Coronary artery (tissue), 2 donors: ENCODE measurements at regions not wholly inside any gene's neighbourhood (a gene's known extent, or its start where the extent isn't known, plus 50 kb on each side); places are given as distances from the start of the nearest gene placed in this dataset.

Source experiments
- DNase-seq: peaks from one replicate; pipeline ENCODE4 v3.0.0-alpha.2; 2017; ENCODE audit warnings: low spot score
- H3K27ac ChIP-seq, 2 donors: fragments of 200-600 bp; sonication (generic); one replicate each; pipeline ENCODE4 v1.5.1; 2016 to 2019
- H3K4me3 ChIP-seq: fragments of 200-600 bp; sonication (generic); 2 replicates; pipeline ENCODE4 v1.5.1; 2016; ENCODE audit warnings: mild to moderate bottlenecking, moderate library complexity
- CTCF ChIP-seq: fragments of 200-600 bp; sonication (generic); IDR thresholded peaks from one replicate; pipeline ENCODE4 v1.5.1; 2019; ENCODE audit warnings: antibody characterized with exemption

GRCh38 chr6:134706153-134706552, 243.7 kb downstream of the ALDH8A1 start:
- TF ChIP-seq CTCF: no peak
- Histone ChIP-seq H3K4me3 (no peak overlapping the region), H3K27ac (no peak overlapping the region)
- no peak for DNase-seq

GRCh38 chr6:134703206-134703605, 246.7 kb downstream of the ALDH8A1 start:
- no peak for DNase-seq
- TF ChIP-seq CTCF: no peak
- Histone ChIP-seq H3K27ac (no peak overlapping the region), H3K4me3 (no peak overlapping the region)

GRCh38 chr6:134702279-134702678, 247.6 kb downstream of the ALDH8A1 start:
- DNase-seq: no peak
- Histone ChIP-seq H3K4me3 (no peak overlapping the region), H3K27ac (no peak overlapping the region)
- no peak for TF ChIP-seq CTCF

DNA sequence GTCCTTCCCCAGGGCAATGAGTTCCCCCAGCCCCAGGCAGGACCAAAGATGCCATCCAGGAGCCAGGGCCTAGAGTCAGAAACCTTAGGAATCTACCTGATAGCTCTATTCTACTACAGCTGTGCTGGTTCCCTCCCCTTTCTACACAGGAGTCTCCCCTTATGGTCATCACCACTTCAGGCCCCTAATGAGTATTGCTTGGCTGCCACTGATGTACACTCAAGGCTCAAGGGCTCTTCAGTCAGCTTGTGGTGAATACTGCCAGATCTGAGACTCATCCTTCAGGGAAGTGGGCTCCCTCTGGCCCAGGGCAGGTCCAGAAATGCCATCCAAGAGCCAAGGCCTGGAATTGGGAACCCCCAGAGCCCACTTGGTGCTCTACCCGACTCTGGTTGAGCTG, 248.6 kb downstream of the ALDH8A1 start:
- H3K27ac ChIP-seq: no peak overlapping the region
- TF ChIP-seq CTCF: no peak
- DNase-seq: no peak
- H3K4me3 ChIP-seq: no peak overlapping the region

- H3K27ac ChIP-seq: no peak overlapping the region
- no peak for TF ChIP-seq CTCF
- no peak for DNase-seq
- H3K4me3 ChIP-seq: no peak overlapping the region
Observed at GRCh38 chr6:134698228-134698627, 251.7 kb downstream of the ALDH8A1 start.

DNA sequence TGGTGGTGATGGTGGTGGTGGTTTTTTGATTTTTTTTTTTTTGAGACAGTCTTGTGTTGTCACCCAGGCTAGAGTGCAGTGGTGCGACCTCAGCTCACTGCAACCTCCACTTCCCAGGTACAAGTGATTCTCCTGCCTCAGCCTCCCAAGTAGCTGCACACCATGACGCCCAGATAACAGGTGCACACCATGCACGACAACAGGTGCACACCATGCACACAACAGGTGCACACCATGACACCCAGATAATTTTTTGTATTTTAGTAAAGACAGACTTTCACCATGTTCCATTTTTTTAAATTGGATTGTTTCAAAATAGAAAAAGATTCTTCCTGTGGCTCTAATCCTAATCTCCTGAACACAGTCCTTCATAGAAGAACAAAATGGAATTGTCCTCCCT, 257.9 kb downstream of the ALDH8A1 start:
- H3K4me3 ChIP-seq: no peak overlapping the region
- DNase-seq: no peak
- no peak for TF ChIP-seq CTCF
- no peak overlapping the region for H3K27ac ChIP-seq

- no peak overlapping the region for H3K27ac ChIP-seq
- DNase-seq: no peak
- TF ChIP-seq CTCF: no peak
- no peak overlapping the region for H3K4me3 ChIP-seq
Observed at GRCh38 chr6:134691180-134691579, 258.7 kb downstream of the ALDH8A1 start.
